GM19035 (cell line): ENCODE measurements at regions not wholly inside any gene's neighbourhood (a gene's known extent, or its start where the extent isn't known, plus 50 kb on each side); places are given as distances from the start of the nearest gene placed in this dataset.
"Not testable (repeated sequence)": the region's sequence is repeated elsewhere in the genome, so short reads cannot be mapped to it uniquely, and the experiment has no call there.

Experiments
- ATAC-seq: cut with Tn5 transposase; IDR thresholded peaks from one replicate; pipeline ENCODE4 v1.9.1; 2021; ENCODE audit not compliant: unreplicated experiment

DNA sequence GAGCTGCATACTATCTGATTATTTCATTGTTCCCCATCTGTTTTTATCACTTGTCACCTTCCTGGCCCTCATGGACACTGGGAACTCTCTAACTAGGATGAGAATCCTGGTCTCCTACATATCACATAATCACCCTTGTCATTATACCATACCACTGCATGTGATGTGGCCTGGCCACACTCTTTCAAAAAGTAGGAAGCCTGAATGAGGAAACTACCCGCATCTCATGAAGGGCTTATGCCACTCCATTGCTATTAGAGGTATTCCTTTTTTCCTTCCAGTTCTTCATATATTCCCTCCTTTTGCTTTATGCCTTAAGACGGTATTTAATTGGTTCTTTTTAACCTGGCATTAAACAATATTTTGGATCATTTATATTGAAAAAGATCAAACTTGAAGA is 1341.4 kb upstream of the NUDT12 start:
- no peak for ATAC-seq

DNA sequence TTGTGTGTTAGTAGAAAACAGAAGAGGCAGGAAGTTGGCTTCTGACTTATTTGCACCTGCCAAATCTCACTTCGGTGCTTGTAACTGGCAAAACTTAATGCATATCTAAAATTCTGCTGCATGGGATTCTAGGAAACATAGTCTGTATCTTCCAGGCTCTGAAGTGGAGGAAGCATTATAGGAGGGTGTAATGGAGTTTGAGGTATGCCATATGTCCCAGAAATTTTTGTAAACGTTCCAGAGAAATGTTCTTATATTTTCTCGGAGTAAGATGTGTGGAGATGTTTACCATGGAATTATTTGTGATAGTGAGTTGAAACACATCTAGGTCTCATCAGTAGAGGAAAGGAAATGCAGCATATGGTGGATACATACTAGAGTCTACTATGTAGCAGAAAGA is 1329.0 kb upstream of the NUDT12 start:
- ATAC-seq, result no peak

DNA sequence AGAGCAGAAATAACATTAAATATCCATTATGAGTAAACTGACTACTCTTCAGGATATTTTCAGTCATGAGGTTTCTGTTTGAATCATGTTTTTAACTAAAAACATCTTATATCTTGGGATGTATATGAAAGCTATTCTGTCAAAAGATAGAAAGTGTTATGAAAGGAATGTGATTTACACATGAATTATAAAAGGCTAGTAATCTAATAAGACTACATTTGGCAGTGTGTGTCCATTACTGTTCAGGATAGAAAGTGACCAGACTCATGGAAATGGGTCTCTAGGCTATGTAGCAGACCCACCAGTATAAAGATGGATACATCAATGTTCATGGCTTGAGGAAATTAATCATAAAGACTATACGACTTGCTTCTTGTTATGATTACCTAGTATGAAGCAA is 1328.2 kb upstream of the NUDT12 start:
- no peak for ATAC-seq

DNA sequence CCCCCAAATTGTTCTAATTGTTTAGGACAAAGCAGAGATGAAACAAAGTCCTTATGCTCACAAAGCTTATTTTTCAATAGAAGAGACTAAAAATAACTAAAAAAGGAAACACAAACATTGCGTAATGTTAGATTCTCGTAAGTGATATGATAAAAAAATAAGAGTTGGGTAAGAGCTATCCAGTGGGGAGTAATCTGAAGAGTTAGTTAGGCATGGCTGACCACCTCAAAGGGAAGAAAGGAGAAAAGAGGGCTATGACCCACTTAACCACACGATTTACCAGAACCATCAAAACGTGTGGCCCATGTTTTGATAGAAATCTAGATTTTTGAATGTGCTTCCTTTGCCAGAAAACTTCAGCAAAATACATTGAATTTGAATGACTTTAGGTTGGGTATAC is 1296.8 kb upstream of the NUDT12 start:
- ATAC-seq, result no peak

DNA sequence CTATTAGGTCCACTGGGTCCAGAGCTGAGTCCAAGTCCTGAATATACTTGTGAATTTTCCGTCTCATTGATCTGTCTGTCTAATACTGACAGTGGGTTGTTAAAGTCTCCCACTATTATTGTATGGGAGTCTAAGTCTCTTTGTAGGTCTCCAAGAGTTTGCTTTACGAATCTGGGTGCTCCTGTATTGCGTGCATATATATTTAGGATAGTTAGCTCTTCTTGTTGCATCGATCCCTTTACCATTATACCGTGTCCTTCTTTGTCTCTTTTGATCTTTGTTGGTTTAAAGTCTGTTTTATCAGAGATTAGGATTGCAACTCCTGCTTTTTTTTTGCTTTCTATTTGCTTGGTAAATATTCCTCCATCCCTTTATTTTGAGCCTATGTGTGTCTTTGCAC is 1289.5 kb upstream of the NUDT12 start:
- not testable (repeated sequence) for ATAC-seq

DNA sequence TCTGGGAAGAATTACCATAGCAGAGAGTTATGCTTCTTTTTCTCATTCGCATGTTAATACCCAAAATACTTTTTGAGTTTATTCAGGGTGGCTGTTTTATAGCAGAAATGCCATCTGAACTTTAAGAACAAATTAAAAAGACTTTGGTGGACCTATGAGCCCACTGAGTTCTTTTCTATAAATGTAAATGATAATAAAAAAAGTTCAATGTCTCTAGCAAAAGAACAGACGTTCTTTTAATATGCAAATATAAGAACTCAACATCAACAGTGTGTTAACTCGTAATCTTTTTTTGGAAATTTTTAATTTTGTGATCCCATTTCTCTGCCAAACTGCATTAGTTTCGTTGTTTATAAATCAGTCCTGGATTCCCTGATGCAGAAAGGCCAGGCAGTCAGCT is 1283.0 kb upstream of the NUDT12 start:
- ATAC-seq, result no peak

DNA sequence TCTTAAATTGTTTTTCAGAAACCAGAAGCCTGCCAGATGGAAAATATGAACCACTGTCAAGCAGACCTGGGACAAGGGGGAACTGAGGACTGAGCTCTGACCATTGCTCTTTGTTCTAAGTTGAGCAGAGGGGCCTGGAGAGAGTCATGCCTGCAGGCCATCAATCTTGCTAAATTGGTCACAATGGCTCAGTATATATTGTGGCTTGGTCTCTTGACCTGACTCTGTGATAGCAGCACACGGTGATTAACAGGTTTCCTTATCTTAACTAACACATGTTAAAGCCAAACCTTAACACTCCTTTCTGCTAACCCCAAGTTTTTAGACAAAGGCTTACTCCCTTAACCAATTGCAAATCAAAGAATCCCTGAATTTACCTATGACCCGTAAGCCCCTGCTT is 1281.2 kb upstream of the NUDT12 start:
- no peak for ATAC-seq

DNA sequence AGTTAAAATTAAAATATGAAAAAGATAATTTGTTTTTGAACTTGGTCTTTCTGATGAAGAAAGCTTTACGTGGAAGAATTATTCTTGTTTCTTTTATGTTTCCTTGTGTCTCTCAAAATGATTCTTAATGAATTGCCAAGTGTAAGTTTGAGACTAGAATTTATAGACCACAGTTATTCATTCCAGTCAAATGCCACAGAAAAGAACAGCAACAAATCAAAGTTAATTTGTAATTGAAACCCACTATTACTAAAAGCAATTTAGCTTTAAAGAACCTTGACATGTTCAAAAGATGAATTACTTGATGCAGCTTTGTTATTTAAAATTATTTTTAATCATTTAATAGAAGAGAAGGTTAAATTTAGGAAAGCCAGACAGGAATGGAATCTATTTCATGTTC is 1277.7 kb upstream of the NUDT12 start:
- ATAC-seq, result no peak

DNA sequence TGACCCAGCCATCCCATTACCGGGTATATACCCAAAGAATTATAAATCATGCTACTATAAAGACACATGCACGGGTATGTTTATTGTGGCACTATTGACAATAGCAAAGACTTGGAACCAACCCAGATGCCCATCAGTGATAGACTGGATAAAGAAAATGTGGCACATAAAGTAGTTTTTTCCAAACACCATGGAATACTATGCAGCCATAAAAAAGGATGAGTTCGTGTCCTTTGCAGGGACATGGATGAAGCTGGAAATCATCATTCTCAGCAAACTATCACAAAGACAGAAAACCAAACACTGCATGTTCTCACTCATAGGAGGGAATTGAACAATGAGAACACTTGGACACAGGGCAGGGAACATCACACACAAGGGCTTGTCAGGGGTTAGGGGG is 1268.9 kb upstream of the NUDT12 start:
- ATAC-seq, result not testable (repeated sequence)

DNA sequence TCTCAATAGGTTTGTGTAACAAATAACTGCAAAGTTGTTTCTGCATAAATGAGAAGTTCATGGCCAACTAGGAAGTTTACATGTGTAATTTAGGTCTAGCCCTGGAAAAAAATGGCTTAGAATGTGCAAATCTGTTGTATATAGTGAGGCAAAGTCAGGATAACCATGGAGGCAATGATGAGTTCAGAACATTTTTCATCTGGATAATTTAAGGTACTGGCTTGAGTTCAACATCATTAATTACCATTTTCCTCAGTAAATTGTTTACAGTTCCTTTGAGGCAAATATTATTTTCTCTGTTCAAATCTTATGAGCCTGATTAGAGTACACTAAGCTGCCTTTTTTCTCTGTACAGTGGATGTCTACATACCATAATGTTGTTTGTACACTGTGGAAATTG is 1259.0 kb upstream of the NUDT12 start:
- no peak for ATAC-seq

DNA sequence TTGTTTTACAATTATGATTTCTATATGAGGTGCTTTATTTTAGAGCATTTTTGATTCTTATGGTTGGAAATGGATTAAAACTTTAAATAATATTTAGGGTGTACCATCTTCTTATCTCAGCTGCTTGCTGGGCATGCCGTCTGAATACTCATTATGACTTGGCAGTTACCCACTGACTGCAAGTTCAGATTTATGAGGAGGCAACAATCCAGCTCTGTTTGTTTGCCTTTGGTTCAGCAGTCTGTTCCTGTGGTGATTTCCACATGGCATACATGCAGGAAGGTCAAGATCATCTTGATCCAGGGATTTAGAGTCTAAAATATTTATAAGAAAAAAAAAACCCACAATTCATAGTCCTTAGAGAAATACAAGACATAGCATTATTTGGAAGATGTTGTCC is 1254.5 kb upstream of the NUDT12 start:
- ATAC-seq, result no peak

DNA sequence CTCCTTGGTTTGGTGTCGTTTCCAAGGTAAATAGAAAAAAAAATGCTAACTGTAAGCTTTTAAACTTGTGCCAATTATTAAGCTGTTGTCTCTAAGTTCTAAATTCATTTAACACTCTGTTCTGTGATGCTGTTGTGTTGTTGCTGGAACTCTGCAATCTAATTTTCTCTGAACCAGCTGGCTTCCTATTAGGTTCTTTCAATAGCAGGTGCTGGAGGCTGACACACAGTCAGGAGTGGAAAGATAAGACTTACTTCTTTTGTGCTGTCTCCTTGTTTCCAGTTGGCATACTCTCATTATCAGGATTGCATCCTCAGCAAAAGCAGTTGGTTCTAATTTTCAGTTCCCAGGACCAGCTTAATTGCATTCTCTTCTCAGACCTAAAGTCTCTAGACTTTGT is 1252.6 kb upstream of the NUDT12 start:
- no peak for ATAC-seq

DNA sequence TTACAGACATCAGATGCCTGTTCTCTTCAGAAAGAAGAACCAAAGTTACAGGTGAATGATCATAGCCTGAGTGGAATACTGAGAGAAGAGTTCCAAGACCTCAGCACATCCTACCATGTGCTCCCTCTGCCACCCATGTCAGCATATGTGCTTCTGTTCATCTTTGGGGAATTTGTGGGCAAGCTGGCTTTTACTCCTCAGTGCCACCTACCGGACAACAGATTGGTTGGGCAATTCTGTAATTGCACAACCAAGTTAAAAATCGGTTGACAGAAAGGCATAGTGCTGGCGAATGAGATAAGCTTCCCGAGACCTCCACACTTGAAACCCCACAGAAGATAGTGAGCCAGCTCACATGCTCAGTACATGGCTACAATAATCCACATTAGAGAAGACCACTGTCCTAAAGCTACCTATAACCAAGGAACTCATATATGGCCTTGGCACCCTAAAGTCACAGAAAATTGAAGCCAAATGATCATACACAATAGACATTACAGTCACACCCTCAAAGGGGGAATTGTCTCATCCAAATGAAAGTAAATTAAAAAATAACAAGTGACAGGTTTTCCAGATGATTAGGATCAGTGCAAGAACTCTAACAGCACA is 1238.0 kb upstream of the NUDT12 start:
- ATAC-seq, result no peak

DNA sequence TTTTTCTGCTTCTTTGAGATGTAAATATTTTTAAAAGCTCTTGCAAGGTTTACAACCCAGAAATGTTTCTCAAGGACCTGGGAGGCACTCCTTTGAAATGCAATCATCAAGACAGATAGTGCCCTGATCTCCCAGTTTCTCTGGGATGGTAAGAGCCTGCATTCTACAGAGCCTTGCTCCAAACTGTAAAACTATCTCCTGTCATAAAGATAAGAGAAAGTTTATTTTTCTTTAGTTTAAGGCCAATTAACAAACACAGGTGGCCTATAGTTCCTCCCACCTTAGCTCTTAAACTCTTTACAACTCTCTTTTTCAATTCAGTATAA is 1231.1 kb upstream of the NUDT12 start:
- no peak for ATAC-seq

DNA sequence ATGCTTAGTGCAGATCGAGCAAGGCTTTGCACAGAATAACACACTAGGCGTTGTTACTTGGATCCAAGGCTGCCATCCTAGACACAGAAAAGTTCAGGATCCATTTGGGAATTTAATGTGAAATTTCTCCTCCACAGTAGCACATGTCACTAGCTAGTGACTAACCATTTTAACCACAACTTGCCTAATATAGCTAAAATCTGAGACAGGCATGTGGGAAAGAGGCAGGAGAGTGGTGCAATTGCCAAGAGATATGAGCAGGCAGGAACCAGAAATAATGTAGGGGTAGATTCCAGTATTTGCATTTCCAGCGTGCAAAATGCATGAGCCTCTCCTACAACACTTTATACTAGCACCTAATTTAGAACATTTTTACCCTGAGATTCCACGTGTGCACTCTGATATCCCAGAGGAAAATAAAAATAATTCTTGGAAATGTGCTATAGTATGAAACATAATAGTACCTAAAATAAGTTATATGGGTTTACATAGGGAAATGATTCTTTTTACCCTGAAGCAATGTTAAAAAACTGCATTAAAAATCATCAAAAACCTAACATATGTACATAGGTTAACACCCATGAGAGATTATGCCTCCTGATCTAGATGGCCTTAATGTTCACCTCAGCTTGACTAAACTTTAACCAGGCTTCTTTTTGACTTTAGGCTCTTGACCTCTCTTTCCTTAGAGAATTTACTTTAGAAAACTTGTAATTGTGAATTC is 1230.6 kb upstream of the NUDT12 start:
- ATAC-seq, result no peak

DNA sequence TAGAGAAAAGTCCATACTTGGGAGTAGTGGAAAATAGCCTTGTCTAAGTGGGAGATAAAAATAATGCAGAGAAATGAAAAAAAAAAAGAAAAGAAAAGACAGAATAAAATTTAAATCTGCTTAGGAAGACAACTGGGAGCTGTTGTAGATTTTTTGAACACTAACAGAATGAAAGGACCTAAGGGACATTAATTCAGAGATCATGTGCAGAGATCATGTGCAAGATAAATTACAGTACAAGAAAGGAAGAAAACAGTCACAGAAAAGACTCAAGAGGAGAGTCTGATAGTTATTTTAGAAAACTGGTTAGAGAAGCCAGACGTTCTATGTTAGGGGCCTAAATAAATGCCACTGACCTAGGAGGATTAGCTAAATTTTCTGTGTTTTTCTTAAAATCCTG is 1226.8 kb upstream of the NUDT12 start:
- ATAC-seq, result no peak

DNA sequence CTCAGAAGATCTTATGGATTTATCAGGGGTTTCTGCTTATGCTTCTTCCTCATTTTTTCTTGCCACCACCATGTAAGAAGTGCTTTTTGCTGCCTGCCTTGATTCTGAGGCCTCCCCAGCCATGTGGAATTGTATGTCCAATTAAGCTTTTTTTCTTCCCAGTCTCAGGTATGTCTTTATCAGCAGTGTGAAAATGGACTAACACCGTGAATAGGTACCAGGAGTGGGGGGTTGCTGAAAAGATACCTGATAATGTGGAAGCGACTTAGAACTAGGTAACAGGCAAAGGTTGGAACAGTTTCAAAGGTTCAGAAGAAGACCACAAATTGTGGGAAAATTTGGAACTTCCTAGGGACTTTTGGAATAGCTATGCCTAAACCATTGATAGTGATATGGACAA is 1222.5 kb upstream of the NUDT12 start:
- no peak for ATAC-seq

DNA sequence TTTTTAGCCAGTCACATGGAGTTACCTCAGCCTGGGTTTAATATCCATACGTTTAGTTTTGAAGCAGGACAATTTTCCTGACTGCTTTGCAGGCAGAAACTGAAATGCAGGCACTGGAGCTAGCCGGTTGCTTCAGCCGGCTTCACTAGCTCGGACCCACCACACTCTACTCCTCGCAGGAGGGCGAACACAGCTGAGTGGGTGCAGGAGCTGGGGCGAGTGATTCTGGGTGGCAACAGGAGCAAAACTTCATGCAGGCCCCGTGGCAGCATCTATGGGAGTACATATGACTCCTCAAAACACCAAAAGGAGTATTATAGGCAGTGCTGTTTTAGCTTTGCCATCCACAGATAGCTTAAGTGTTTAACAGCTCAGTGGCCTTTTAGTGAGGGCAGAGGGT is 1211.8 kb upstream of the NUDT12 start:
- ATAC-seq, result no peak

DNA sequence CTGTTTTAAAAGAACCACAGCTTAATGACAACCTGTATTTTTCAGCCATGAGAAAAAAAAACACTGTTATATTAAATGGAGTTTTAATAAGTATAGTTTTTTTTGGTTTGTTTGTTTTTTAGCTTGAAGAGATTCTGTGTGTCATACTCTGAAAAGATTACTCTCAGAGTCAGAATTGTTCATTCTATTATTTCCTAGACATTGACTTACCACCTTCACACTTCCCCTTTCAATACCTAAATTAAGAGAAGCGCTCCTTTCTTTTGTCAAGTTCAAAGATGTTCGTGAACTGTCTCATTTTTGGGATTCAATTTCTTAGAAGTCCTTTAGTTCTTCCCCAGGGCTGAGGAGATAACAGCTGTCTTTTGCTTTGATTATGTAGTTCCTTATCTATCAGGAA is 1201.6 kb upstream of the NUDT12 start:
- ATAC-seq, result no peak

DNA sequence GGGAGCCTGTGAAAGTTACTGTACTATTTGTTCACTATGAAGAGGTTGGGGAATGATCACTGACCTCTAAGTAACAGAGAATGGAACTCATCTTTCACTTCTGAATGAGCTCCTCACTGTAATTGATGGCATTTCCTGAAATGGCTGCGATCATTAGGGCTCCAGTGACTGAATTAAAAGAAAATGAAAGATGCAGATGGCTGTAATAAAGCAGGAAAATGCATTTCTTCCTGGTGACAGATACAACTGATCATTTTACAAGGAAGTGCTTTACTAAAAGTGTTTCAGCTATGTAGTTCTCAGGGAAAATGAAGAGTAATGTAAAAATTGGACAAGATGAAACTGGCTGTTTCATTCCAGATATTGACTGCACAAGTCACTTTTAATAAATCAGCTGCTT is 1200.6 kb upstream of the NUDT12 start:
- ATAC-seq, result no peak

DNA sequence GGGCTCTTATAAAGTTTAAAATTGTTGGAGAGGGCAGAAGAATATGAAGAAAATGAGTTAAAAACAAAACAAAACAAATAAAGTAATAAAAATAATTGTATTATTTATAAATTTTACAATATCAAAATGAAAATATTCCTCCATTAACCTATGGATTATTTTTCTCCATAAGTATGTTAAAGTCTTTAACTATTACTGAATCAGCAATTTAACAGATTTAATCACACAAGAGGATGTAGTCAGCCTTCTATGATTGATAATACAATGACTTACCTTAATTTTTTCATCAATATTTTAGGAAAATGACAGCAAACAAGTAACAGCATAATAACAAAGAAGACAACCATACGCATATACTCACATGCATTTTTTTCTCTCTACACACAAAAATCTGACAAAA is 1195.3 kb upstream of the NUDT12 start:
- ATAC-seq, result no peak

DNA sequence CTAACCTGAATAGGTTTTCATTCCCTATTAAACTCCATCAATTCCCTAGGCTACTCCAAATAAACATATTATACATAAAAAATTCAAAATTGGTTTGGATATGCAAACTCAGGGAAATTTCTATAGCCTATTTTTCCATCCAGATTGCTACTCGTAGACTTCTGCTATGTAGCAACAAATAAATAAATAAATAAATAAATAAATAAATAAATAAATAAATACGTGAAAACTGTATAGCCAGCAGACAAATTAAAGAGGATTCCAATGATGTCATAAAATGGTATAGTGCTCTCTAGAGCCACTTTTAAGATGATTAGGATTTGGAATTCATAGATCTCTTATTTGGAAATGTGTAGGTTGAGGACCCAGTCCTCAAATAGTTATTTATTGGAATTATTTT is 1193.2 kb upstream of the NUDT12 start:
- ATAC-seq, result no peak

DNA sequence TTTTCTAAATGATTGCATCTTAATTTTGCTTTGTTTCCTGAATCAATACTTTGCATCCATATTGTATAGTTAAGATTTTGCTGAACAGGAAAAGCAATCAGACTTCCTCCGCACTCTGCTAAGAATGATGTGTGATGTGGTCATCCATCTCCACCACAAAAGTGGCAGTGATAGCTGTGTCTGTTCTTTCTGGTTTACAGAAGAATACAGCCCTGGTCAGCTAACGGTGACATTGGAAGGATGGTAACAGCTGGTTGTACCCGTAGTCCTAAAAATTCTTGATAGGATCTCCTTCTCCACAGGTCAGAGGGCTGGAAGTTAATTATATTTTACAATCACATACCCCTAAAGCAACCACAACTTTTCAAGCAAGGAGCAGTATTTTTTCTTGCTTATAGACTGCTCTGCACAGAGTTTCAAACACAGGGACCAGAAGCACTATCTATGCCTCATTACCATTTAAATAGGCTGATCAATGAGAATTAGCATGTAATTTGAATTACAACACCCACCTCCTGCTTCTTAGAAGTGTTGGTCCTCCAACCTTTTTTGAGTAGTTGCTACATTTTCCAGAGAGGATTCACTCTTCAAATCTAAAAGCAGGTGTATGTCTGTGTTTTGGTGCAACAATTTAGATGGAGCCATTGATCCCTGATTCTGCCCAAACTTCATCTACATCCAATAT is 1191.9 kb upstream of the NUDT12 start:
- ATAC-seq, result no peak
